ENCODE measurements at regions not wholly inside any gene's neighbourhood (a gene's known extent, or its start where the extent isn't known, plus 50 kb on each side); places are given as distances from the start of the nearest gene placed in this dataset.

GRCh38 chr16:62638324-62638911 is 602.2 kb upstream of the CDH8 start:
- no peaks in the 10 kb centered on the region for H3K27me3 ChIP-seq
- no peak overlapping the region for H2AFZ ChIP-seq
- no peaks in the 10 kb centered on the region for H3K36me3 ChIP-seq (replicated peaks; ENCODE audit: insufficient read depth, low read depth)
- no peaks in the 10 kb centered on the region for H3K4me1 ChIP-seq (ENCODE audit: insufficient read depth)
- TF ChIP-seq CTCF (IDR thresholded peaks at IDR 0.05; ENCODE audit: poor library complexity), result no peak
- TF ChIP-seq EZH2 (IDR thresholded peaks at IDR 0.05; ENCODE audit: borderline replicate concordance), result no peak
- TF ChIP-seq EZH2phosphoT487 (IDR thresholded peaks at IDR 0.05; ENCODE audit: low read depth, severe bottlenecking, unreplicated experiment), result no peak
- no peaks in the 10 kb centered on the region for H4K20me1 ChIP-seq (ENCODE audit: insufficient read depth, poor library complexity, severe bottlenecking)
- no peak overlapping the region for H3K4me2 ChIP-seq
- WGBS (ENCODE audit: low lambda C conversion rate, missing lambda C conversion rate), result 72% methylated on average over 4 of the region's 4 CpGs
- DNase-seq (ENCODE audit: low spot score), result no peak
- no peak overlapping the region for H3K4me3 ChIP-seq
- no peaks in the 10 kb centered on the region for H3K79me2 ChIP-seq
- no peaks in the 10 kb centered on the region for H3K9me3 ChIP-seq (ENCODE audit: low read depth)
- H3K27ac ChIP-seq, result no peak overlapping the region
- H3K9me2 ChIP-seq (replicated peaks; ENCODE audit: insufficient read depth), result no peaks in the 10 kb centered on the region

- Histone ChIP-seq H3K27ac (no peak overlapping the region), H4K20me1 (ENCODE audit: insufficient read depth, poor library complexity, severe bottlenecking) (no peaks in the 10 kb centered on the region), H2AFZ (no peak overlapping the region), H3K36me3 (replicated peaks; ENCODE audit: insufficient read depth, low read depth) (no peaks in the 10 kb centered on the region), H3K4me1 (ENCODE audit: insufficient read depth) (no peaks in the 10 kb centered on the region), H3K9me3 (ENCODE audit: low read depth) (no peaks in the 10 kb centered on the region), H3K4me2 (no peak overlapping the region), H3K79me2 (no peaks in the 10 kb centered on the region), H3K9me2 (replicated peaks; ENCODE audit: insufficient read depth) (no peaks in the 10 kb centered on the region), H3K4me3 (no peak overlapping the region), H3K27me3 (no peaks in the 10 kb centered on the region)
- no peak for DNase-seq (ENCODE audit: low spot score)
- WGBS (ENCODE audit: low lambda C conversion rate, missing lambda C conversion rate), result 50% methylated on average over 2 of the region's 2 CpGs
- TF ChIP-seq EZH2phosphoT487 (IDR thresholded peaks at IDR 0.05; ENCODE audit: low read depth, severe bottlenecking, unreplicated experiment), result no peak
- no peak for TF ChIP-seq CTCF (IDR thresholded peaks at IDR 0.05; ENCODE audit: poor library complexity)
- no peak for TF ChIP-seq EZH2 (IDR thresholded peaks at IDR 0.05; ENCODE audit: borderline replicate concordance)
Observed at GRCh38 chr16:62625326-62625725, 589.1 kb upstream of the CDH8 start.

GRCh38 chr16:62620275-62620674 is 584.0 kb upstream of the CDH8 start:
- no peaks in the 10 kb centered on the region for H3K36me3 ChIP-seq (replicated peaks; ENCODE audit: insufficient read depth, low read depth)
- no peaks in the 10 kb centered on the region for H3K79me2 ChIP-seq
- no peak overlapping the region for H2AFZ ChIP-seq
- H3K4me2 ChIP-seq, result no peak overlapping the region
- TF ChIP-seq EZH2phosphoT487 (IDR thresholded peaks at IDR 0.05; ENCODE audit: low read depth, severe bottlenecking, unreplicated experiment) (no peak), EZH2 (IDR thresholded peaks at IDR 0.05; ENCODE audit: borderline replicate concordance) (no peak), CTCF (IDR thresholded peaks at IDR 0.05; ENCODE audit: poor library complexity) (no peak)
- no peaks in the 10 kb centered on the region for H3K9me2 ChIP-seq (replicated peaks; ENCODE audit: insufficient read depth)
- DNase-seq (ENCODE audit: low spot score), result no peak
- H4K20me1 ChIP-seq (ENCODE audit: insufficient read depth, poor library complexity, severe bottlenecking), result no peaks in the 10 kb centered on the region
- no peak overlapping the region for H3K4me3 ChIP-seq
- H3K27me3 ChIP-seq, result no peaks in the 10 kb centered on the region
- no peak overlapping the region for H3K27ac ChIP-seq
- no peaks in the 10 kb centered on the region for H3K9me3 ChIP-seq (ENCODE audit: low read depth)
- H3K4me1 ChIP-seq (ENCODE audit: insufficient read depth), result no peaks in the 10 kb centered on the region

GRCh38 chr16:62615526-62615925 is 579.3 kb upstream of the CDH8 start:
- no peak for TF ChIP-seq EZH2phosphoT487 (IDR thresholded peaks at IDR 0.05; ENCODE audit: low read depth, severe bottlenecking, unreplicated experiment)
- TF ChIP-seq CTCF (IDR thresholded peaks at IDR 0.05; ENCODE audit: poor library complexity), result no peak
- no peak for TF ChIP-seq EZH2 (IDR thresholded peaks at IDR 0.05; ENCODE audit: borderline replicate concordance)
- Histone ChIP-seq H3K4me1 (ENCODE audit: insufficient read depth) (no peaks in the 10 kb centered on the region), H3K36me3 (replicated peaks; ENCODE audit: insufficient read depth, low read depth) (no peaks in the 10 kb centered on the region), H3K4me3 (no peak overlapping the region), H3K9me3 (ENCODE audit: low read depth) (no peaks in the 10 kb centered on the region), H3K79me2 (no peaks in the 10 kb centered on the region), H3K9me2 (replicated peaks; ENCODE audit: insufficient read depth) (no peaks in the 10 kb centered on the region), H4K20me1 (ENCODE audit: insufficient read depth, poor library complexity, severe bottlenecking) (no peaks in the 10 kb centered on the region), H3K27ac (no peak overlapping the region), H3K4me2 (no peak overlapping the region), H2AFZ (no peak overlapping the region), H3K27me3 (no peaks in the 10 kb centered on the region)
- no peak for DNase-seq (ENCODE audit: low spot score)
- WGBS (ENCODE audit: low lambda C conversion rate, missing lambda C conversion rate), result 48% methylated on average over 2 of the region's 2 CpGs
